ENCODE measurements at regions not wholly inside any gene's neighbourhood (a gene's known extent, or its start where the extent isn't known, plus 50 kb on each side); places are given as distances from the start of the nearest gene placed in this dataset.

- CTCF ChIA-PET = no interaction called here
- dilution Hi-C loops (cut with MboI; ENCODE audit: extremely low pct_ligation_motif_present, low sequenced_read_pairs) (no loop called here), intact Hi-C loops (cut with micrococcal nuclease) (no loop called here)
- Histone ChIP-seq H4K20me1 (replicated peaks; ENCODE audit: control insufficient read depth, extremely low read depth, insufficient read depth, low read length) (no peaks in the 10 kb centered on the region), H3K36me3 (ENCODE audit: control insufficient read depth in 2 of 2, extremely low read depth in 1 of 2, insufficient read depth in 2 of 2, low read length in 2 of 2) (no peaks in the 10 kb centered on the region), H3K4me1 (ENCODE audit: control insufficient read depth, extremely low read depth, insufficient read depth, low read length) (no peaks in the 10 kb centered on the region), H3K27me3 (ENCODE audit: control insufficient read depth in 2 of 2, insufficient read depth in 2 of 2, low read length in 2 of 2) (no peaks in the 10 kb centered on the region), H2AFZ (ENCODE audit: low read depth, low read length) (no peak overlapping the region), H3K4me3 (replicated peaks in 1 of 3; ENCODE audit: insufficient read depth in 1 of 3, low read depth in 1 of 3, low read length in 3 of 3) (no peak overlapping the region), H3K79me2 (ENCODE audit: control insufficient read depth, insufficient read depth, low read length) (no peaks in the 10 kb centered on the region), H3K4me2 (ENCODE audit: insufficient read depth, low read length) (no peak overlapping the region), H3K27ac (ENCODE audit: insufficient read depth, low read depth, low read length) (no peak overlapping the region), H3K9ac (replicated peaks; ENCODE audit: extremely low read depth, insufficient read depth, low read length) (no peak overlapping the region), H3K9me1 (replicated peaks; ENCODE audit: control insufficient read depth, extremely low read depth, insufficient read depth, low read length) (no peaks in the 10 kb centered on the region), H3K9me3 (replicated peaks; ENCODE audit: control insufficient read depth, insufficient read depth, low read length) (no peaks in the 10 kb centered on the region)
- FAIRE-seq = no peak
- TF ChIP-seq POLR2A (IDR thresholded peaks at IDR 0.05; ENCODE audit: low read depth, low read length) = no peak
- no peak for TF ChIP-seq GATA2 (IDR thresholded peaks at IDR 0.05; ENCODE audit: insufficient read depth, insufficient read length, low read depth, low read length)
- TF ChIP-seq CTCF (IDR thresholded peaks at IDR 0.05; ENCODE audit: extremely low read depth in 1 of 2, insufficient read depth in 1 of 2, low read depth in 1 of 2, low read length in 2 of 2) = no peak
- TF ChIP-seq POLR2AphosphoS5 (IDR thresholded peaks at IDR 0.05; ENCODE audit: insufficient read depth, low read depth, low read length) = no peak
- TF ChIP-seq MYC (IDR thresholded peaks at IDR 0.05; ENCODE audit: low read depth, low read length) = no peak
- TF ChIP-seq JUN (IDR thresholded peaks at IDR 0.05; ENCODE audit: borderline replicate concordance, insufficient read depth, insufficient read length, low read depth) = no peak
- TF ChIP-seq MAX (IDR thresholded peaks at IDR 0.05; ENCODE audit: insufficient read depth, insufficient read length) = no peak
- TF ChIP-seq FOS (IDR thresholded peaks at IDR 0.05; ENCODE audit: borderline replicate concordance, insufficient read depth, low read length) = no peak
- TF ChIP-seq EZH2 (IDR thresholded peaks at IDR 0.05; ENCODE audit: borderline replicate concordance, low read depth, low read length, severe bottlenecking) = no peak
- no TSS peak for BruUV-seq (replicated peaks)
- POLR2A ChIA-PET = no interaction called here
- DNase-seq (ENCODE audit: low read depth, low spot score) = no peak
These were observed 108.7 kb upstream of the FUNDC1 start for GRCh38 chrX:44651358-44651757.
